B cell (primary cell): ENCODE measurements at regions not wholly inside any gene's neighbourhood (a gene's known extent, or its start where the extent isn't known, plus 50 kb on each side); places are given as distances from the start of the nearest gene placed in this dataset.

Source experiments
- ATAC-seq: fragments of 200-7000 bp; cut with Tn5 transposase; one replicate; pipeline ENCODE4 v1.10.0; 2021; ENCODE audit warnings: low read depth, mild to moderate bottlenecking, moderate number of reproducible peaks, moderate library complexity
- CTCF ChIA-PET: fragments of 350-600 bp; sonication (Branson Sonifier 250); formaldehyde crosslinking; loops from one replicate; lab custom pipeline; 2021; ENCODE audit warnings: antibody characterized with exemption, inconsistent platforms; lab: Charles Lee
- POLR2A ChIA-PET: fragments of 350-600 bp; sonication (Branson Sonifier 250); formaldehyde crosslinking; loops from one replicate; lab custom pipeline; 2021; ENCODE audit warnings: antibody characterized with exemption; lab: Charles Lee
- DNase-seq: peaks from one replicate; pipeline ENCODE4 v3.0.0; 2013
- H2AFZ ChIP-seq: 2 replicates; pipeline ENCODE4 v1.6.1; 2012; ENCODE audit warnings: mild to moderate bottlenecking, low read depth, low read length; ENCODE audit not compliant: insufficient read depth, poor library complexity, severe bottlenecking
- H3K27ac ChIP-seq, 2 donors: 1 replicate in 1 of 2; 2 replicates in 1 of 2; pipeline ENCODE4 v1.5.1; 2012 to 2013; ENCODE audit warnings: low read length in 2 of 2, mild to moderate bottlenecking in 2 of 2, moderate library complexity in 1 of 2
- H3K27me3 ChIP-seq, 4 experiments: fragments of 200-600 bp in 1 of 4; sonication (generic) in 1 of 4; replicated peaks in 1 of 4; 1 replicate in 2 of 4; 2 replicates in 2 of 4; pipeline versions ENCODE4 v1.6.1 to v1.7.0; 2013 to 2016; ENCODE audit warnings: low read length in 3 of 4, mild to moderate bottlenecking in 2 of 4, mixed read lengths in 1 of 4, moderate library complexity in 1 of 4; ENCODE audit not compliant: insufficient read depth in 4 of 4, control insufficient read depth in 3 of 4; ENCODE audit errors: control extremely low read depth in 1 of 4
- H3K36me3 ChIP-seq, 2 experiments: replicated peaks in 1 of 2; 1 replicate in 1 of 2; 2 replicates in 1 of 2; pipeline versions ENCODE4 v1.6.1 to v1.7.1; 2013; ENCODE audit warnings: low read length in 1 of 2; ENCODE audit not compliant: insufficient read depth in 2 of 2, control insufficient read depth in 1 of 2; ENCODE audit errors: control extremely low read depth in 1 of 2, extremely low read depth in 1 of 2
- H3K4me1 ChIP-seq, 2 donors: fragments of 200-600 bp in 1 of 2; sonication (generic) in 1 of 2; 1 replicate in 1 of 2; 2 replicates in 1 of 2; pipeline versions ENCODE4 v1.5.1 to v1.6.1; 2013 to 2017; ENCODE audit warnings: low read length in 2 of 2; ENCODE audit not compliant: control insufficient read depth in 2 of 2, insufficient read depth in 2 of 2
- H3K4me2 ChIP-seq: replicated peaks from 2 replicates; pipeline ENCODE3; 2012; ENCODE audit warnings: mild to moderate bottlenecking, low read depth, low read length; ENCODE audit not compliant: poor library complexity, severe bottlenecking
- H3K4me3 ChIP-seq, 5 experiments: fragments of 200-600 bp in 1 of 5; sonication (generic) in 1 of 5; 1 replicate in 3 of 5; 2 replicates in 2 of 5; pipeline versions ENCODE4 v1.5.1 to v1.7.0; 2011 to 2016; ENCODE audit warnings: low read length in 4 of 5, mild to moderate bottlenecking in 4 of 5, low read depth in 2 of 5, control low read depth in 1 of 5, moderate library complexity in 1 of 5; ENCODE audit not compliant: insufficient read depth in 1 of 5; ENCODE audit errors: control extremely low read depth in 1 of 5, extremely low read depth in 1 of 5
- H3K79me2 ChIP-seq: fragments of 200-600 bp; sonication (generic); one replicate; pipeline ENCODE4 v1.6.0; 2016; ENCODE audit warnings: low read length; ENCODE audit not compliant: control insufficient read depth, insufficient read depth
- H3K9ac ChIP-seq: fragments of 200-600 bp; sonication (generic); 2 replicates; pipeline ENCODE4 v1.6.1; 2017; ENCODE audit warnings: mild to moderate bottlenecking, low read length, moderate library complexity
- H3K9me3 ChIP-seq, 3 donors: one replicate each; pipeline versions ENCODE4 v1.6.1 to v1.7.1; 2013; ENCODE audit warnings: low read length in 2 of 3; ENCODE audit not compliant: control insufficient read depth in 2 of 3, insufficient read depth in 1 of 3; ENCODE audit errors: control extremely low read depth in 1 of 3
- H4K20me1 ChIP-seq: 2 replicates; pipeline ENCODE4 v1.6.0; 2012; ENCODE audit warnings: mild to moderate bottlenecking, low read length; ENCODE audit not compliant: insufficient read depth, control insufficient read depth, poor library complexity, severe bottlenecking
- H3K27ac Mint-ChIP-seq: one replicate; pipeline ENCODE4 v1.8.0; 2021; ENCODE audit warnings: mixed read lengths
- H3K27me3 Mint-ChIP-seq: one replicate; pipeline ENCODE4 v1.8.0; 2021; ENCODE audit warnings: mixed read lengths
- H3K4me1 Mint-ChIP-seq: one replicate; pipeline ENCODE4 v1.8.0; 2021; ENCODE audit warnings: mixed read lengths
- H3K4me3 Mint-ChIP-seq: one replicate; pipeline ENCODE4 v1.8.0; 2021; ENCODE audit warnings: mixed read lengths
- H3K9me3 Mint-ChIP-seq: one replicate; pipeline ENCODE4 v1.8.0; 2022; ENCODE audit warnings: mixed read lengths; ENCODE audit not compliant: insufficient read depth
- CTCF ChIP-seq: fragments of 200-600 bp; IDR thresholded peaks from one replicate; pipeline ENCODE4 v1.8.0; 2022; ENCODE audit warnings: antibody characterized with exemption, mild to moderate bottlenecking
- EZH2 ChIP-seq: IDR thresholded peaks from 2 replicates; pipeline ENCODE4 v1.6.1; 2012; ENCODE audit warnings: borderline replicate concordance, low read depth, mild to moderate bottlenecking, moderate library complexity, low read length; ENCODE audit not compliant: insufficient read depth, poor library complexity, severe bottlenecking
- WGBS: methylation state at CpG from one replicate; pipeline ENCODE4 v1.1.5; 2013; ENCODE audit warnings: missing lambda C conversion rate; ENCODE audit not compliant: insufficient coverage; 5-methylcytosine and 5-hydroxymethylcytosine counted together
- intact Hi-C: fragments of 100-400 bp; cut with micrococcal nuclease; formaldehyde crosslinking; loops from one replicate; pipeline ENCODE4 v1.10.0; 2022

DNA sequence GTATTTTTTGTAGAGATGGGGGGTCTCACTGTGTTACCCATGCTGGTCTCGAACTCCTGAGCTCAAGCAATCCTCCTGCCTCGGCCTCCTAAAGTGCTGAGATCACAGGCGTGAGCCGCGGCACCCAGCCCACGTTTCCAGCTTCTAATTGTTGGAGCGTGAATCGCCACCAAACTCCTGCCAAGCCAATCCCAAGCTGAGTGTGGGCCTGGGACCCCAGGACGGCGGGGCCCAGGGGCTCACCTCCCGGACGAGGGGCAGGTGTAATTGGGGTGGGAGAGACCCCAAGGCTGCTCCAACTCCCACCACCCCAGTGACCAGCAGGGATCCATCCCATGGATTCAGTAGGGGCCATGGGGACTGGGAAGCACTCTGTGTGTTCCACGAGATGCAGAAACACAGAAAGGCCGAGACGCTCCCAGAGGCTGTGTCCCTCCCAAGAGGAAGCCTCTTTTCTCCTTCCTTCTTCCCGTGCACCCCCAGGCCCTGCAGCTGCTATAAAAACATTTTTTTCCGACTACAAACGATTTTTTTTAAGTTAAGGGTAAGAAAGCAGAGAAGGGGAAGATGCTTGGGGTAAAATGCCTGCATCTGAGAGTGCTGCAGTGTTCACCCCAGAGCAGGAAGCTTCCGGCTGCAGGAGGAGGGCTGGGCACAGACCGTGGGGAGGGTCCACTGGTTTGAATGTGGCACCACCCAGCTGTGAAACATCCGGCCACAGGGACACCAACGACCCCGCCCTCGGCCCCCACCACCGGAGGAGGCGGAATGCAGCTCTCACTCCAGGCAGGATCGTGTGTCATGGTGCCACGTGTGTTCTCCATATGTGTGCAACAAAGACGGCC lies 76.5 kb downstream of the MICALL2 start:
- no peak overlapping the region for H3K27ac Mint-ChIP-seq
- peaks cover 13% of the 10 kb centered on the region for H3K27me3 Mint-ChIP-seq
- 82% methylated on average over 20 of the region's 29 CpGs for WGBS

More for the DNA sequence above, 76.5 kb downstream of the MICALL2 start:
- no peaks in the 10 kb centered on the region for H3K36me3 ChIP-seq
- H3K9me3 Mint-ChIP-seq = no peaks in the 10 kb centered on the region
- intact Hi-C loops = no loop called here
- H3K4me2 ChIP-seq = no peak overlapping the region
- H3K27me3 ChIP-seq = peaks cover 0 to 14% (median 0%) of the 10 kb centered on the region in 4 experiments
- no peak overlapping the region for H2AFZ ChIP-seq
- no peak overlapping the region for H3K4me3 ChIP-seq
- no peak overlapping the region for H3K27ac ChIP-seq
- no peaks in the 10 kb centered on the region for H3K79me2 ChIP-seq
- H3K9ac ChIP-seq = no peak overlapping the region
- DNase-seq = no peak
- ChIA-PET CTCF (no interaction called here), POLR2A (no interaction called here)
- no peak for ATAC-seq
- no peak overlapping the region for H3K4me3 Mint-ChIP-seq
- H3K4me1 Mint-ChIP-seq = no peaks in the 10 kb centered on the region
- H4K20me1 ChIP-seq = no peaks in the 10 kb centered on the region
- no peak for TF ChIP-seq CTCF
- no peak for TF ChIP-seq EZH2
- H3K4me1 ChIP-seq = no peaks in the 10 kb centered on the region
- peaks cover 0 to 25% (median 0%) of the 10 kb centered on the region in 3 donors for H3K9me3 ChIP-seq
